IMR-90 (cell line): ENCODE measurements at regions not wholly inside any gene's neighbourhood (a gene's known extent, or its start where the extent isn't known, plus 50 kb on each side); places are given as distances from the start of the nearest gene placed in this dataset.

Experiments used
- ATAC-seq: fragments of 200-7000 bp; cut with Tn5 transposase; 2 replicates; pipeline ENCODE4 v1.9.1; 2020; ENCODE audit warnings: low read depth, mild to moderate bottlenecking, moderate library complexity
- BruUV-seq: library from RNA; stranded (reverse); fragments of 400-500 nt; replicated peaks from 2 replicates; lab custom pipeline; 2021; lab: Mats Ljungman, UMichigan
- CTCF ChIA-PET: fragments of 300-600 bp; formaldehyde crosslinking; extraction: SDS; loops from one replicate; lab custom pipeline; 2021; ENCODE audit warnings: antibody characterized with exemption; lab: Yijun Ruan, JAX
- POLR2A ChIA-PET: fragments of 300-600 bp; sonication (Branson Sonifier 250); formaldehyde crosslinking; loops from one replicate; lab custom pipeline; 2022; ENCODE audit warnings: antibody characterized with exemption; ENCODE audit not compliant: unreplicated experiment; lab: Charles Lee
- DNase-seq: peaks from one replicate; pipeline ENCODE4 v3.0.0; 2013
- H2AFZ ChIP-seq: replicated peaks from 2 replicates; pipeline ENCODE3; 2013; ENCODE audit warnings: low read length, mild to moderate bottlenecking; ENCODE audit not compliant: poor library complexity
- H2AK5ac ChIP-seq: 2 replicates; pipeline ENCODE4 v1.6.1; 2013; ENCODE audit warnings: low read depth, low read length, inconsistent platforms
- H2AK9ac ChIP-seq: replicated peaks from 2 replicates; pipeline ENCODE3; 2013; ENCODE audit warnings: mild to moderate bottlenecking, low read depth, low read length, moderate library complexity; ENCODE audit not compliant: poor library complexity
- H2BK120ac ChIP-seq: 2 replicates; pipeline ENCODE4 v1.6.1; 2013; ENCODE audit warnings: low read depth, low read length, inconsistent platforms
- H2BK15ac ChIP-seq: 3 replicates; pipeline ENCODE4 v1.6.1; 2013; ENCODE audit warnings: low read depth, low read length, inconsistent platforms
- H2BK20ac ChIP-seq: 2 replicates; pipeline ENCODE4 v1.6.1; 2013; ENCODE audit warnings: low read depth, mild to moderate bottlenecking, inconsistent platforms, low read length, moderate library complexity
- H2BK5ac ChIP-seq: 2 replicates; pipeline ENCODE4 v1.6.1; 2013; ENCODE audit warnings: mild to moderate bottlenecking, low read depth, low read length, inconsistent platforms; ENCODE audit not compliant: poor library complexity, severe bottlenecking
- H3K14ac ChIP-seq: replicated peaks from 2 replicates; pipeline ENCODE4 v1.6.1; 2013; ENCODE audit warnings: low read depth, low read length, inconsistent platforms
- H3K18ac ChIP-seq: 2 replicates; pipeline ENCODE4 v1.6.1; 2013; ENCODE audit warnings: low read depth, low read length, control low read depth
- H3K23ac ChIP-seq: 2 replicates; pipeline ENCODE4 v1.6.1; 2013; ENCODE audit warnings: low read depth, low read length, inconsistent platforms
- H3K27ac ChIP-seq: 2 replicates; pipeline ENCODE4 v1.5.1; 2013; ENCODE audit warnings: mild to moderate bottlenecking, control low read depth, low read length; ENCODE audit not compliant: insufficient read depth
- H3K27me3 ChIP-seq: 2 replicates; pipeline ENCODE4 v1.6.1; 2013; ENCODE audit warnings: low read length; ENCODE audit not compliant: control insufficient read depth, insufficient read depth
- H3K36me3 ChIP-seq: 2 replicates; pipeline ENCODE4 v1.6.1; 2013; ENCODE audit warnings: low read length, mixed read lengths; ENCODE audit not compliant: control insufficient read depth, insufficient read depth
- H3K4ac ChIP-seq: 2 replicates; pipeline ENCODE4 v1.6.1; 2013; ENCODE audit warnings: low read depth, low read length, inconsistent platforms
- H3K4me1 ChIP-seq: 2 replicates; pipeline ENCODE4 v1.6.1; 2013; ENCODE audit warnings: low read length, mixed read lengths; ENCODE audit not compliant: control insufficient read depth, insufficient read depth
- H3K4me2 ChIP-seq: 2 replicates; pipeline ENCODE4 v1.6.1; 2013; ENCODE audit warnings: low read depth, mild to moderate bottlenecking, control low read depth, low read length, moderate library complexity
- H3K4me3 ChIP-seq: 2 replicates; pipeline ENCODE4 v1.5.1; 2013; ENCODE audit warnings: low read depth, mild to moderate bottlenecking, control low read depth, low read length, moderate library complexity; ENCODE audit not compliant: insufficient read depth
- H3K56ac ChIP-seq: 2 replicates; pipeline ENCODE4 v1.6.1; 2013; ENCODE audit warnings: low read length, inconsistent platforms; ENCODE audit not compliant: insufficient read depth; ENCODE audit errors: extremely low read depth
- H3K79me1 ChIP-seq, 2 experiments: 2 replicates each; pipeline ENCODE4 v1.6.1; 2013; ENCODE audit warnings: low read length in 2 of 2, inconsistent platforms in 1 of 2, low read depth in 1 of 2
- H3K9ac ChIP-seq: 2 replicates; pipeline ENCODE4 v1.6.1; 2013; ENCODE audit warnings: low read depth, low read length, control low read depth
- H3K9me1 ChIP-seq: 2 replicates; pipeline ENCODE4 v1.6.1; 2013; ENCODE audit warnings: low read length, inconsistent platforms; ENCODE audit not compliant: insufficient read depth
- H3K9me3 ChIP-seq: 2 replicates; pipeline ENCODE4 v1.6.1; 2013; ENCODE audit warnings: low read length; ENCODE audit not compliant: control insufficient read depth, insufficient read depth
- H4K20me1 ChIP-seq: 2 replicates; pipeline ENCODE4 v1.6.1; 2013; ENCODE audit warnings: low read length, inconsistent platforms; ENCODE audit not compliant: insufficient read depth
- H4K5ac ChIP-seq: 2 replicates; pipeline ENCODE4 v1.6.1; 2013; ENCODE audit warnings: mild to moderate bottlenecking, low read depth, low read length, control low read depth
- H4K8ac ChIP-seq, 2 experiments: 2 replicates each; pipeline ENCODE4 v1.6.1; 2013; ENCODE audit warnings: low read depth in 2 of 2, low read length in 2 of 2, control low read depth in 1 of 2, inconsistent platforms in 1 of 2
- H4K91ac ChIP-seq: 2 replicates; pipeline ENCODE4 v1.6.1; 2013; ENCODE audit warnings: low read depth, low read length, inconsistent platforms; ENCODE audit not compliant: insufficient read depth
- BHLHE40 ChIP-seq: fragments of 150-350 bp; IDR thresholded peaks from 2 replicates; pipeline ENCODE4 v1.6.1; 2016; ENCODE audit warnings: mild to moderate bottlenecking, low read depth, low read length
- CEBPB ChIP-seq: IDR thresholded peaks from 2 replicates; pipeline ENCODE4 v1.6.1; 2012; ENCODE audit warnings: low read depth, low read length, improper control_type of control experiment
- CHD1 ChIP-seq: IDR thresholded peaks from 2 replicates; pipeline ENCODE4 v1.6.1; 2012; ENCODE audit warnings: low read depth, low read length, improper control_type of control experiment
- CTCF ChIP-seq: conservative IDR thresholded peaks from 2 replicates; pipeline ENCODE4 v1.5.1; 2012; ENCODE audit warnings: mild to moderate bottlenecking, low read depth, low read length, improper control_type of control experiment
- ELK1 ChIP-seq: fragments of 150-350 bp; IDR thresholded peaks from 2 replicates; pipeline ENCODE4 v1.6.1; 2016; ENCODE audit warnings: low read depth, mild to moderate bottlenecking, low read length, moderate library complexity, borderline replicate concordance
- FOS ChIP-seq: fragments of 150-350 bp; IDR thresholded peaks from 2 replicates; pipeline ENCODE4 v1.6.1; 2016; ENCODE audit warnings: low read depth, low read length
- MAFK ChIP-seq: IDR thresholded peaks from 2 replicates; pipeline ENCODE4 v1.6.1; 2012; ENCODE audit warnings: low read depth, low read length, improper control_type of control experiment
- MAZ ChIP-seq: IDR thresholded peaks from 2 replicates; pipeline ENCODE4 v1.6.1; 2012; ENCODE audit warnings: low read depth, mild to moderate bottlenecking, low read length, improper control_type of control experiment, moderate library complexity, borderline replicate concordance
- MXI1 ChIP-seq: IDR thresholded peaks from 2 replicates; pipeline ENCODE4 v1.6.1; 2012; ENCODE audit warnings: low read depth, mild to moderate bottlenecking, low read length, moderate library complexity, borderline replicate concordance
- NFE2L2 ChIP-seq: fragments of 150-350 bp; IDR thresholded peaks from 2 replicates; pipeline ENCODE4 v1.6.1; 2016; ENCODE audit warnings: low read depth, mild to moderate bottlenecking, low read length
- POLR2A ChIP-seq: IDR thresholded peaks from 2 replicates; pipeline ENCODE4 v1.6.1; 2012; ENCODE audit warnings: mild to moderate bottlenecking, low read depth, low read length
- RAD21 ChIP-seq: IDR thresholded peaks from 2 replicates; pipeline ENCODE4 v1.6.1; 2012; ENCODE audit warnings: low read length, improper control_type of control experiment
- RCOR1 ChIP-seq: IDR thresholded peaks from 2 replicates; pipeline ENCODE4 v1.6.1; 2012; ENCODE audit warnings: mild to moderate bottlenecking, low read length, improper control_type of control experiment; ENCODE audit not compliant: insufficient replicate concordance
- RFX5 ChIP-seq: IDR thresholded peaks from 2 replicates; pipeline ENCODE4 v1.8.0; 2012; ENCODE audit warnings: low read depth, mild to moderate bottlenecking, low read length, moderate library complexity
- SMC3 ChIP-seq: fragments of 150-350 bp; IDR thresholded peaks from 2 replicates; pipeline ENCODE4 v1.6.1; 2016; ENCODE audit warnings: low read depth, mild to moderate bottlenecking, antibody characterized with exemption, low read length, moderate library complexity
- USF2 ChIP-seq: fragments of 150-350 bp; IDR thresholded peaks from 2 replicates; pipeline ENCODE4 v1.6.1; 2017; ENCODE audit warnings: mild to moderate bottlenecking, antibody characterized with exemption, low read length, low read depth
- WGBS, 2 experiments: methylation state at CpG; one replicate each; pipeline versions ENCODE4 v1.1.5 to v1.1.7; 2013; ENCODE audit warnings: missing lambda C conversion rate in 2 of 2; ENCODE audit not compliant: insufficient read length in 1 of 2; ENCODE audit errors: extremely low coverage in 2 of 2; 5-methylcytosine and 5-hydroxymethylcytosine counted together
- dilution Hi-C: fragments of 300-500 bp; cut with HindIII; formaldehyde crosslinking; loops from one replicate; pipeline ENCODE4 v1.14.3; 2018; ENCODE audit warnings: low sequenced_read_pairs; ENCODE audit not compliant: unreplicated experiment
- in situ Hi-C: fragments of 300-500 bp; cut with MboI; formaldehyde crosslinking; loops from 3 replicates; pipeline ENCODE4 v1.14.3; 2019; ENCODE audit warnings: low sequenced_read_pairs, inconsistent platforms, mixed read lengths
- intact Hi-C: fragments of 100-400 bp; cut with micrococcal nuclease; formaldehyde crosslinking; loops from 2 replicates; pipeline ENCODE4 v1.10.0; 2022

- H2AK9ac ChIP-seq = no peak overlapping the region
- H2AFZ ChIP-seq = no peak overlapping the region
- no peak overlapping the region for H3K4ac ChIP-seq
- H2BK5ac ChIP-seq = no peak overlapping the region
- no peaks in the 10 kb centered on the region for H3K79me1 ChIP-seq
- no peak overlapping the region for H4K8ac ChIP-seq
- no peaks in the 10 kb centered on the region for H3K4me1 ChIP-seq
- H2BK20ac ChIP-seq = no peak overlapping the region
- H3K23ac ChIP-seq = no peak overlapping the region
- H3K36me3 ChIP-seq = no peaks in the 10 kb centered on the region
- H4K5ac ChIP-seq = no peak overlapping the region
- H3K14ac ChIP-seq = no peak overlapping the region
- H3K18ac ChIP-seq = no peak overlapping the region
- H2BK15ac ChIP-seq = no peak overlapping the region
- H3K9me1 ChIP-seq = no peaks in the 10 kb centered on the region
- no peak for DNase-seq
- ChIA-PET POLR2A (no interaction called here), CTCF (no interaction called here)
- H2AK5ac ChIP-seq = no peak overlapping the region
- peaks cover 46% of the 10 kb centered on the region for H3K27me3 ChIP-seq
- H3K27ac ChIP-seq = no peak overlapping the region
- H3K56ac ChIP-seq = no peak overlapping the region
- in situ Hi-C loops = no loop called here
- dilution Hi-C loops = no loop called here
- no peak for TF ChIP-seq RFX5
- no peak for TF ChIP-seq RCOR1
- no peak for TF ChIP-seq ELK1
- TF ChIP-seq RAD21 = no peak
- TF ChIP-seq MXI1 = no peak
- TF ChIP-seq CHD1 = no peak
- no peak for TF ChIP-seq MAFK
- TF ChIP-seq SMC3 = no peak
- TF ChIP-seq MAZ = no peak
- TF ChIP-seq POLR2A = no peak
- no peak for TF ChIP-seq USF2
- no peak for TF ChIP-seq CTCF
- TF ChIP-seq FOS = no peak
- TF ChIP-seq CEBPB = no peak
- TF ChIP-seq BHLHE40 = no peak
- no peak for TF ChIP-seq NFE2L2
- no peaks in the 10 kb centered on the region for H4K20me1 ChIP-seq
- no peak overlapping the region for H3K4me3 ChIP-seq
- ATAC-seq = no peak
- H4K91ac ChIP-seq = no peak overlapping the region
- H3K4me2 ChIP-seq = no peak overlapping the region
- H2BK120ac ChIP-seq = no peak overlapping the region
- H3K9ac ChIP-seq = no peak overlapping the region
- 50% methylated on average over 1 of the region's 4 CpGs; no CpG with 5 or more reads in 1 of the 2 experiments for WGBS, 2 experiments
- intact Hi-C loops = loop anchor here (10.0 kb wide), 1 partner anchor 56 kb away; no protein-coding TSS in a partner anchor
- no TSS peak for BruUV-seq
- no peaks in the 10 kb centered on the region for H3K9me3 ChIP-seq
Measured at GRCh38 chr9:38278457-38278856, 114.0 kb upstream of the ALDH1B1 start.
